GM18507 (cell line): ENCODE measurements at regions not wholly inside any gene's neighbourhood (a gene's known extent, or its start where the extent isn't known, plus 50 kb on each side); places are given as distances from the start of the nearest gene placed in this dataset.
"Not testable (repeated sequence)": the region's sequence is repeated elsewhere in the genome, so short reads cannot be mapped to it uniquely, and the experiment has no call there.

Experiments
- DNase-seq: peaks from one replicate; pipeline ENCODE4 v3.0.0; 2011; ENCODE audit warnings: low read depth; ENCODE audit not compliant: insufficient read length; ENCODE audit errors: extremely low spot score
- FAIRE-seq: peaks from 2 replicates; lab custom pipeline; 2011; peaks lifted over from hg19 to GRCh38; lab: Jason Lieb, UNC

DNA sequence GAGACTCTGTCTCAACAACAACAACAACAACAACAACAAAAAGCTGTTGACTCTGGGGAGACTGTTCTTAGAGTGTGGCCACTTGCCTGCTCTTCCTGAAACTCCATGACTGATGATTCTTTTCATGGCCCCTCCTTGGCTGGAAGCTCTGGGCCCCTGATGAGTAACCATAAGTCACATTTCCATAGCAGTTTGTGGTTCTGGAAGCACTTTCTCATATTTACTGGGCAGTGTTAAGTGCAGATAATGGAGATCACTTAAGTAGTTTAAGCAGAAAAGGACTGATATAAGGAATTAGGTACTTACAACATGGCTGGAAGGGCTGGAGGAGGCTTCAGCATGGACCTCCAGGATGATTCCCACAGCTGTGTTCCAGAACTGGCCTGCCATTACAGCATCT is 147.3 kb upstream of the DLX2 start:
- FAIRE-seq (no peak), DNase-seq (no peak)

DNA sequence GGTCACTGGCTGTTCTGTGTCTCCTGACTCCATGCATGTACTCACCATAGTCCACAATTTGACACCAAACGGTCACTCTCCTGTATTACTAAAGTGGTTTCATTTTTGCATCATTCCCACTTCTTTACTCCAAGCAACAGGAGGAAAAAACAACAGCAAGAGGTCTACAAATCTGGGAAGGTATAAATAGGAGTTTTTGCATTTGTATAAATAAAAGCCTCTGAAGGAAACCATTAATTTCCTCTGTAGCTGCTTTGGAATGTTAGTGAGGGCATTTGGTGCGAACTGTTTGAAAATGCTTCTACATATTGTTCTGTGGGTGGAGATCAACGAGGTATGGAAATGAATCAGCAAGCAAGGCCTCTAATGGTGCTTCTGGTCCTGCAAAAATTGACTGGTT is 148.5 kb upstream of the DLX2 start:
- FAIRE-seq, result no peak
- DNase-seq, result no peak

DNA sequence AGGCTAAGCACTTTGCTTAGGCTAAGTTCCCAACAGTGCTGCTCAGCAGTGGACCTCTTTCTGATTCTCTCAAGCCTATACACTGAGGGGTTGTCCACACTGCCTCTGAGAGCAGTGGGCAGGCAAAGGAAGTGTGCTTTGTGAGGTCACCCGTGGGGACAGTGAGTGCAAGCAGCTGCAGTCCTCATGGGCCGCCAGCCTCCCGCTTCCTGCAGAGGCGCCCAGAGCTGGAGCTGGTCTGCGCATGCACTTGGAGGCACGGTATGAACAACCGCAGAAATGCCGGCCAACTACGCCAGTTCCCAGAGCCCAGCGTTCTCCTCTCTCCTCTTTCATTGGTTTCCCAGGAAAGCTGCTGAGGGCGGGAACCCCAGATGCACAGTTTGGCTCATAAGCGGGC is 149.5 kb upstream of the DLX2 start:
- no peak for FAIRE-seq

DNA sequence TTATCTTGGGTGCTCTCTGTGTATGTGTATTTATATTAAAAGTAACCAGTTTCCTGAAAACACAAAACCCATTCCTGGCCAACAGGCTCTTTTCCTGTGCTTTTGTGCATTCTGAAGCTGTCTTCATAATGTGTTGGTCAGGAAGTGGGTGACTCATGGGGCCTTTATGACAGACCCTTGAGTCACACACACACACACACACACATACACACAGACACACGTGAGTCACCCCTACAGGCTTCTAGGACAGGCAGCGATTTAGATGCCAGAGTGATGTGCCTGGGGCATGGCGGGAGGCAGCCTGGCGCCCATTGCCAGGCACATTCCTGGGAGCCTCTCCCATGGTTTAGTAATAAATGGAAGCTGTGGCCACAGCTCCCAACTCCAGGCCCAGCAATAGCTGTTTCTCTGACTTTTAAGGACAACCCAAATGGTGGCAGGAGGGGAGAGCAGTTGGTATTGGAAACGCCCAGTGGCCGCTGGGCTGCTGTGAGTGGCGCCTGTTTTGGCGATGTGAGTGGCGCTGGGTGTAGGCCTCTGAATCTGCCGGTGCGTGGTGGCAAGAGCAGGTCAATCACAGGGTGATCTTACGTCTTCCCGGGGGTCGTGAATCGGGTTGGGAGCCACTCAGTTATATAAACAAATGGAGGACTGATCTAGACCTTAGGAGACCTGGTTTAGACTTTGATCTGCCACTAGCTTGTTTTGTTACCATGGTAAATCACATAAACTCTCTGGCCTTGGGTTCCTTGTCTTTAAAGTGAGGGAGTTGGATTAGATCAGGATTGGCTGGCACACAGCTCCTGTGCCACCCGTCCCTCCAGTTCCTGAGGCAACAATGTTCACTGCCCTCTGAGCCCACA is 150.7 kb upstream of the DLX2 start:
- DNase-seq (no peak), FAIRE-seq (no peak)

More for the DNA sequence above, 149.5 kb upstream of the DLX2 start:
- no peak for DNase-seq

DNA sequence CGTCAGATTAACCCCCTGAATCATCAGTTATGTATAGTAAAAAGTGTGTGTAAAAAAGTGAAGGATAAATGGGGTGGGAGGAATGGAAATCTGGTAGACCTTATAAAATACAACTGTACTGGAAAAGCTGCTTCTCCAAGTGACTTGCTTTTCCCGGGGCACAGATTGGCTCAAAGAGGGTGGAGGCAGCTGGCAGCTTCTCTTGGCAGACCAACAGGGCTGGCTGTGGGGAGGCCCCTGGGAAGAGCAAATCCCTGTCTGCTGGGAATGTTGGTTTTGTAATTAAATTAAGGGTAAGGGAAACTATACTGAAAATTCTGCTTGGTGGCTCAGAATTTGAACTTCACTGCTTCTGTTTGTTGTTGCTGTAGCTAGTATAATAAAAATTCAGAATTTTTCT is 154.2 kb upstream of the DLX2 start:
- DNase-seq (no peak), FAIRE-seq (no peak)

DNA sequence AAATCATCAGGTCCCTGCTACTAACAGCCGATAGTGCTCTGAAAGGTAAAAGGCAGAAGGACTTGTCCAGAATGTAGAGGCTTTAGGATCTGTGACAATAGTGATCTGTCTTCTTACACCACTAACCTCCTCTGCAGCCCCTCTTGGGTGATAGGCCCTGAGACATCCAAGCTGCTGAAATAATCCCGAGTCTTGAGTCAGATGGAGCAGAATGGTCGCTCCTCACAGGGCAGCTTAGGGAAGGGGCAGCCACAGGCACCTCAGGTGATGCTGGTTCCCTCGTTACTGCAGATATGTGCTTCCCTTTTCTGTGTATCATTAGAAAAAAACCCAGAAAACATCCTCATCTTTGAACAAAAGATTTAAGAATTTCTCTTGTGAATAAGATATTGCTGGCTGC is 157.1 kb upstream of the DLX2 start:
- FAIRE-seq, result no peak
- no peak for DNase-seq

DNA sequence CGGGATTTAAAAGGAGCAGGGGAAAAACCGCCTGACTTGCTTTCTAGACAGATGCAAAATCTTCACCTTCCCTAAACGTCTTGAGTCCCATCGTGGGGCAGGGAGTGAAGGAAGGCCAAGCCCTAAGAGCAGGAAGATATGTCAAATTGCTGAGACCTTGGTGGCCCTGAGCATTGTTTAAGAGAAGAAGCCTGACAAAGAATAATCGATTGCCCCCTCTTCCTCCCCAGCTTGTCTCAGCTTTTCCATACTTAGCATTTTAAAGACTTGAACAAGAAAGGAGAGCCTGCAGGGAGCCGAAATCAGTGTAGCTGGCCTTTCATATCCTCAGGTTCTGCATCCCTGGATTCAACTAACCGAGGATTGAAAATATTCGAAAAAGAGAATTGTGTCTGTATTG is 157.6 kb upstream of the DLX2 start:
- no peak for DNase-seq

DNA sequence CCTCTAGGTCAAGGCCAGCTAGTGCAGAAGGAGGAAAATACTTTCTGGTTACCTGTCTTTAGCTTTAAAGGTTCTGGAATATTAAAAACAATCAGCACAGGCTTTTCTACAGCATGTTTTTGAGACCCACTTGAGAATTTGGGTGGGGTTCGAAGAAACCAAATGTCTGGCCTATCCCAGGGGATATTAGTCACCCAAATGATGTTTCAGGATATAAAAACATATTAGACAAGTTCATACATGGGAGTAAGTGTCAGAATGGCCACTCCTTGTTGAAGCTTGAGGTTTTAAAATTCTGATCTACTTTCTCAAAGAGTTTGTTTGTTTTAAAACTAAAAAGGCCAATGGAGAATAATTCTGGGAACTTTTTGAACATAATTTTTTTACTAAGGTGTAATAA is 158.6 kb upstream of the DLX2 start:
- no peak for FAIRE-seq
- no peak for DNase-seq

More for the DNA sequence above, 157.6 kb upstream of the DLX2 start:
- FAIRE-seq, result no peak

DNA sequence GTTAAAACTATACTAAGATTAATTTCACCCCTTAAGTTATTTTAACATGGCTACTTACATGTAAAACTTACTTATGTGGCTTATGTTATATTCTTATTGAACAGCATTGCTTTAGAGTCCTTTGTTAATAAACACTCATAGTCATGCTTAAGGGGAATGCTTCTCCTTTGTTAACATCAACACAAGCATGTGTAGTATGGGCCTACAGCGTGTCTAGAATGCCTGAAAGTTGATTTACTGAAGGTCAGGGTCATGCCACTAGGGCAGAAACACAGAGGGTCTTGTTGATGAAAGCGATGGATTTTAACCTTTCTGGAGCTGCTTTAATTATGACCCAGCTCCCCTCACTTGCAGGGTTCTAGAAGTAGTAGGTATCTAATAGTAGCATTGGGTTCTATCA is 159.8 kb upstream of the DLX2 start:
- FAIRE-seq (no peak), DNase-seq (no peak)

DNA sequence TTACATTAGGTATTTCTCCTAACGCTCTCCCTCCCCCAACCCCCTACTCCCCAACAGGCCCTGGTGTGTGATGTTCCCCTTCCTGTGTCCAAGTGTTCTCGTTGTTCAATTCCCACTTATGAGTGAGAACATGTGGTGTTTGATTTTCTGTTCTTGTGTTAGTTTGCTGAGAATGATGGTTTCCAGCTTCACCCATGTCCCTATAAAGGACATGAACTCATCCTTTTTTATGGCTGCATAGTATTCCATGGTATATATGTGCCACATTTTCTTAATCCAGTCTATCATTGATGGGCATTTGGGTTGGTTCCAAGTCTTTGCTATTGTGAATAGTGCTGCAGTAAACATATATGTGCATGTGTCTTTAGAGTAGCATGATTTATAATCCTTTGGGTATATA is 162.1 kb upstream of the DLX2 start:
- FAIRE-seq, DNase-seq: not testable (repeated sequence)

DNA sequence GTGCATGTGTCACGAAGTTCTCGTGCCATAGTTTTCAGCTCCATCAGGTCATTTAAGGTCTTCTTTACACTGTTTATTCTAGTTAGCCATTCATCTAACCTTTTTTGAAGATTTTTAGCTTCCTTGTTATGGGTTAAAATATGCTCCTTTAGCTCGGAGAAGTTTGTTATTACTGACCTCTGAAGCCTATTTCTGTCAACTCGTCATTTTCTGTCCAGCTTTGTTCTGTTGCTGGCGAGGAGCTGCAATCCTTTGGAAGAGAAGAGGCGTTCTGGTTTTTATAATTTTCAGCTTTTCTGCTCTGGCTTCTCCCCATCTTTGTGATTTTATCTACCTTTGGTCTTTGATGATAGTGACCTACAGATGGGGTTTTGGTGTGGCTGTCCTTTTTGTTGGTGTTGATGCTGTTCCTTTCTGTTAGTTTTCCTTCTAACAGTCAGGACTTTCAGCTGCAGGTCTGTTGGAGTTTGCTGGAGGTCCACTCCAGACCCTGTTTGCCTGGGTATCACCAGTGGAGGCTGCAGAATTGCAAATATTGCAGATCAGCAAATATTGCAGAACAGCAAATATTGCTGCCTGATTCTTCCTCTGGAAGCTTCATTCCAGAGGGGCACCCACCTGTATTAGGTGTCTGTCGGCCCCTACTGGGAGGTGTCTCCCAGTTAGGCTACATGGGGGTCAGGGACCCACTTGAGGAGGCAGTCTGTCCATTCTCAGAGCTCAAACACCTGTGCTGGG is 157.7 kb upstream of the ITGA6 start:
- not testable (repeated sequence) for DNase-seq, FAIRE-seq

DNA sequence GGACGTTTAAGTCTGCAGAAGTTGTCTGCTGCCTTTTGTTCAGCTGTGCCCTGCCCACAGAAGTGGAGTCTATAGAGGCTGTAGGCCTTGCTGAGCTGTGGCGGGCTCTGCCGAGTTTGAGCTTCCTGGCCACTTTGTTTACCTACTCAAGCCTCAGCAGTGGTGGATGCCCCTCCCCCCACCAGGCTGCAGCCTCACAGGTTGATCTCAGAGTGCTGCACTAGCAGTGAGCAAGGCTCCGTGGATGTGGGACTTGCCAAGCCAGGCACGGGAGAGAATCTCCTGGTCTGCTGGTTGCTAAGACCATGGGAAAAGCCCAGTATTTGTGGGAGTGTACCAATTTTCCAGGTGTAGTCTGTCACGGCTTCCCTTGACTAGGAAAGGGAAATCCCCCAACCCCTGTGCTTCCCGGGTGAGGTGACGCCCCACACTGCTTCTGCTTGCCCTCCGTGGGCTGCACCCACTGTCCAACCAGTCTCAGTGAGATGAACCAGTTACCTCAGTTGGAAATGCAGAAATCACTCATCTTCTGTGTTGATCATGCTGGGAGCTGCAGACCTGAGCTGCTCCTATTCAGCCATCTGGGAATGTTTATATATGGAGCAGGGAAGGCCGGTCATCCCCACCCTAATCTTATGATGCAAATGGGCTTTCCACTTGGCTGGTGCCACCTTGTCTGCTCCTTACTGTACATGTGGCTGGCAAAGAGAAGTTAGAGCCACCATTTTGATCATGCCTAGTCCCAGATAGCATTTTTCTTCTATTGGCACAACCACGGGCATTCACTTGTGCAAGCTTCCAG is 156.9 kb upstream of the ITGA6 start:
- FAIRE-seq, result no peak

DNA sequence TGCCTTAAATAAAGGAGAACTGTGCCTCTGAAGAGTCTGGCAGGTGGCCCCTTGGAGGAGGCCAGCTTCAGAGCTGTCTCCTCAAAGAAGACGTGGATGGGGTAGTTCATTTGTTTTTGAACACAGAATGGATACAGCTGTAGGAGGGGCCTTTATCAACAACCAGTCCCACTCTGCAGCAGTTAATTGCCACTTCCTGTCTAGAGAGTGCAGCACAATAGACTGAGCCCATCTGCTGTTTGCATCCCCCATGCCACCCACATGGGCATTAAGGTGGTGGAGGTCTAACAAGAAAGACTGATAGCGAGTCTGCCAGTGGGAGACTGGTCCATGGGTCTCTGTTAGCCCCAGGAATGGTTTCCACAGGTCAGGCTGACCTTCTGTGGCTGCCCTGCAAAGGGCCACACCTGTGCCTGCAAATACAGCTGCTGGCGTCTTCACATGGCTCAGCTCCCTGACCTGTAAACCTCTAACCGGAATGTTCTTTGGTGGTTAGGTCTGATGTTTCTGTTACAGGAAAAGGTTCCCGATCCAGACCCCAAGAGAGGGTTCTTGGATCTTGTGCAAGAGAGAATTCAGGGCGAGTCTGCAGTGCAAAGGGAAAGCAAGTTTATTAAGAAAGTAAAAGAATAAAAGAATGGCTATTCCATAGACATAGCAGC is 153.3 kb upstream of the ITGA6 start:
- DNase-seq, result no peak
- no peak for FAIRE-seq

More for the DNA sequence above, 156.9 kb upstream of the ITGA6 start:
- DNase-seq, result no peak

DNA sequence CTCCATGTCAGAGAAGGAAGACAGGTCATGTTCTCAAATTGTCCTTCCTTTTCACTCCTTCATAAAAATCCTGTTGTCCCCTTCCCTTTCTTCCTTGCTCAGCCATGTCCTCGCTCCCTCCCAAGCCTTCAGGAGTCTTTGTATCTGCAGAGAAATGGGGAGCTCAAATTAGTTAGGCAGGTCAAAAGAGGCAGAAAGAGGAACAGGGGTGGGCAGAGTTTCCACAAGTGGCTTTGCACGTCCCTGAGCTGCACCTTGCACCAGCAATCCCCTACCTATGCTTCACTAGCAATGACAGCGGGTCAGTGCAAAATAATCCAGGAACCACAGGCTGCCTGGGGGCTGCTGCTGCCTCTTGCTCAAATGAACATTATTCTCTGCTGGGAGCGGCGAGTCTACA is 152.1 kb upstream of the ITGA6 start:
- DNase-seq (no peak), FAIRE-seq (no peak)

DNA sequence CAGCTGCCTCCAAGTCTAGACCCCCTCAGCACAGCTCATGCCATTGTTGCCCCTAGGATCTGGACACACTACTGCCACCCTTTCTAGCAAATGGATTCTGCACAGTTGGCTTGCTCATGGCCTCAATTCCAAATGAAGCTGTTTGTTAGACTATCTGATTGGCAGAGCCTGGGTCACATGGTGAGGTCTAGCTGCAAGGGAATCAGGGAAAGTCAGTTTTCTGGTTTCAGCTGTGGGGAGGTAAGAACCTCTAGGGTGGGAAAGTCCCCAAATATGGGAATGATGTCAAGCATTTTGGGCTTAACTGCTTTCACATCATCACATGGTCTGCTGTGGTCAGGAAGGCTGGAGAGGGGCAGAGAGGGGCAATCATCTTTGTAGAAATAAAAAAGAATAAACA is 150.4 kb upstream of the ITGA6 start:
- no peak for FAIRE-seq
- no peak for DNase-seq

DNA sequence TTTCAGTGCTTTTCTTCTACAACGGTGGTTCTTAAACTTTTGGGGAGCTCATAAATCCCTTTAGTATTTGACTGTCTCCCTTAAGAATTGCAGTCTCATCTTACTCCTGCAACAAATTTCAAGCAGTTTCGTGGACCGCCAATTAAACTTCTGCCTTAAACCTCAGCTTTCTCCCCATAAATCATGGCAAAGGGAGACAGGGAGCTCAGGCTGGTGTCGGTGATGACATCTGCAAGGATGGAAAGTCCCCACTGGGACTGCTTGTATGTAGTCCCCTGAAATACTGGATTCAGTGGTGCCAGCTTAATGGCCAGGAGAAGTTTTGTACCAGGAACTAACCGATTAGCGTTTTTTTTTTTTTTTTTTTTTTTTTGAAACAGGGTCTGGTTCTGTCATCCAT is 148.7 kb upstream of the ITGA6 start:
- DNase-seq (no peak), FAIRE-seq (no peak)

DNA sequence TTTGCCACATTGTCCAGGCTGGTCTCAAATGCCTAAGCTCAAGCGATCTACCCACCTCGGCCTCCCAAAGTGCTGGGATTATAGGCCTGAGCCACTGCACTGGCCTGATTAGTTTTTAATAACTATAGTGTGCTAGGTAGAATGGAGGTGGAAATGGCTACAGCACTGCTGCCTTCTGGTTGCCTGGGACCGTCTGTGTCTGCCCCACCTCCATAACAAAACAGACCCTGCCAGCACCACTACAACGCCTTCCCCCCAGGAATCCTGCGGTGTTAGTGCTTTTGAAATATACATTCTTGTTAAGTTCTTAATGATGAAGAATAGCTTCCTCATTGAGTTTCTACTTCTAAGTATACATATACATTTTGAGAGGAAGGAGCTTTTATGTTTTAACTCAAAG is 148.2 kb upstream of the ITGA6 start:
- DNase-seq, result no peak
- FAIRE-seq, result no peak

DNA sequence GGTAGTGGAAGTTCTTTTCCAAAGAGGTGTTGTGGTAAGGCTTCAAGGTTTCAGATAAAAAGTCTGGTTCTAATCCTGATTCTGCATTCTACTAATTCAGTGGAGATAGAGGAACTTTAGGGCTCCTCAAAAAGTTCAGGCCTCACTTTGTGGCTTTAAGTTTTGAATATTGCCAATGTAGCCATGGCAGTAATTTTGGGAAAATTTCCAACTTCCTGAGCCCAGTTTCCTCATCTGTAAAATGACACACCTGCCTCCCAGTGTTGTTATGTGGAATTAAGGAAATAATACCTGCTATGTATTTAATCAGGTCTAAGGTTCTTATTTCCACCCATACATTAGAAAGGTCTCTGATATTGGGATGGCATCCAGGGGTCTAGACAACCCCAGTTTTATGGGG is 147.6 kb upstream of the ITGA6 start:
- no peak for DNase-seq
- FAIRE-seq, result no peak

DNA sequence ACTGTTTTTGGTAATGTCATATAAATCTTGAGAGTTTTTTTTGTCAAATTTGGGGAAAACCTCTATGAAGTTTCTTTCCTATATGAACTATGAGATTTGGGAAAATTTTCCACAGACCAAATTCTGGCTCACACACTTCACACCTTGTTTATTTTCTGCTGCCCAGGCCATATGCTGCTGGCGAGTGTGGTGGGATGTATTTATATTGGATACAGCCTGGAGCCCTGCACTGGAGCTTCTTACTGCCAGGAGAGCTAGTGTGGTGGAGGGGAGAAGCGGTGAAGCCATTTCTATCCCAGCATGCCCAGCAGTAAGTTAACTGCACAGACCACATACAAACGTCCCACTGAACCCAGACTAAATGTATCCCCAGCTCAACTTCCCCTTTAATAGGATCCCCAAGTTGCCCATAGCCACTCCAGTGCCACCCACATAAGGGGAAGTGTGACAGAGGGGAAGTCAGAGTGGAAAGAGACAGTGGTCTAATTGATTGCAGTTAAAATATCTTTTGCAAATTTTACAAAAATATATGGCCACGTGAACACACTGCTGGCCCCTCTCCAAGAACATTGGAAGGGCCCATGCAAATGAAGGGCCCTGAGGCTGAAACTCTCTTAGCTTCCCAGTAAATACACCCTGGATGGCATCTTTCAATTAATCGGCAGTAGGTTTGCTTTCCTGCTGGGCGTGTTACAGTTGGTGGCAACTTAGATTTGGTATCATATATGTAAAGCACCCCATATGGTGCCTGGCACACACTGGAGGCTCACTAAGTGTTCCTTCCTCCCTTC is 146.6 kb upstream of the ITGA6 start:
- FAIRE-seq (no peak), DNase-seq (no peak)
